Calu3 (cell line): ENCODE measurements at regions not wholly inside any gene's neighbourhood (a gene's known extent, or its start where the extent isn't known, plus 50 kb on each side); places are given as distances from the start of the nearest gene placed in this dataset.

Experiments
- BruUV-seq: library from RNA; stranded (reverse); fragments of 400-500 nt; replicated peaks from 2 replicates; lab custom pipeline; 2021; lab: Mats Ljungman, UMichigan
- CTCF ChIA-PET: fragments of 300-600 bp; sonication (Branson Sonifier 250); formaldehyde crosslinking; loops from one replicate; lab custom pipeline; 2022; ENCODE audit warnings: antibody characterized with exemption; lab: Charles Lee
- DNase-seq: peaks from one replicate; pipeline ENCODE4 v3.0.0; 2022
- H3K27ac Mint-ChIP-seq: one replicate; pipeline ENCODE4 v1.8.0; 2022; ENCODE audit warnings: mixed read lengths; ENCODE audit not compliant: unreplicated experiment
- H3K27me3 Mint-ChIP-seq: one replicate; pipeline ENCODE4 v1.8.0; 2022; ENCODE audit warnings: mixed read lengths; ENCODE audit not compliant: unreplicated experiment
- H3K36me3 Mint-ChIP-seq: one replicate; pipeline ENCODE4 v1.8.0; 2022; ENCODE audit warnings: mild to moderate bottlenecking, moderate library complexity, mixed read lengths; ENCODE audit not compliant: insufficient read depth, unreplicated experiment
- H3K4me1 Mint-ChIP-seq: one replicate; pipeline ENCODE4 v1.8.0; 2022; ENCODE audit warnings: mild to moderate bottlenecking, low read depth, mixed read lengths; ENCODE audit not compliant: unreplicated experiment
- H3K4me3 Mint-ChIP-seq: one replicate; pipeline ENCODE4 v1.8.0; 2022; ENCODE audit warnings: mild to moderate bottlenecking, low read depth, moderate library complexity, mixed read lengths; ENCODE audit not compliant: unreplicated experiment
- H3K9me3 Mint-ChIP-seq: one replicate; pipeline ENCODE4 v1.8.0; 2022; ENCODE audit warnings: low read depth, mixed read lengths; ENCODE audit not compliant: unreplicated experiment
- intact Hi-C: fragments of 100-400 bp; cut with micrococcal nuclease; formaldehyde crosslinking; loops from one replicate; pipeline ENCODE4 v1.10.0; 2022; ENCODE audit not compliant: unreplicated experiment
- TF ChIP-seq, protein P1 (sequence below): fragments of 200-600 bp; IDR thresholded peaks from one replicate; pipeline ENCODE4 v1.8.0; 2022; ENCODE audit warnings: antibody characterized with exemption; ENCODE audit not compliant: unreplicated experiment

- CTCF ChIA-PET = interaction anchor here (0.6 kb wide), 1 partner anchor 548 kb away, joined by 3 read pairs; no protein-coding TSS in a partner anchor
- H3K36me3 Mint-ChIP-seq = no peaks in the 10 kb centered on the region
- TF ChIP-seq, protein P1, sequence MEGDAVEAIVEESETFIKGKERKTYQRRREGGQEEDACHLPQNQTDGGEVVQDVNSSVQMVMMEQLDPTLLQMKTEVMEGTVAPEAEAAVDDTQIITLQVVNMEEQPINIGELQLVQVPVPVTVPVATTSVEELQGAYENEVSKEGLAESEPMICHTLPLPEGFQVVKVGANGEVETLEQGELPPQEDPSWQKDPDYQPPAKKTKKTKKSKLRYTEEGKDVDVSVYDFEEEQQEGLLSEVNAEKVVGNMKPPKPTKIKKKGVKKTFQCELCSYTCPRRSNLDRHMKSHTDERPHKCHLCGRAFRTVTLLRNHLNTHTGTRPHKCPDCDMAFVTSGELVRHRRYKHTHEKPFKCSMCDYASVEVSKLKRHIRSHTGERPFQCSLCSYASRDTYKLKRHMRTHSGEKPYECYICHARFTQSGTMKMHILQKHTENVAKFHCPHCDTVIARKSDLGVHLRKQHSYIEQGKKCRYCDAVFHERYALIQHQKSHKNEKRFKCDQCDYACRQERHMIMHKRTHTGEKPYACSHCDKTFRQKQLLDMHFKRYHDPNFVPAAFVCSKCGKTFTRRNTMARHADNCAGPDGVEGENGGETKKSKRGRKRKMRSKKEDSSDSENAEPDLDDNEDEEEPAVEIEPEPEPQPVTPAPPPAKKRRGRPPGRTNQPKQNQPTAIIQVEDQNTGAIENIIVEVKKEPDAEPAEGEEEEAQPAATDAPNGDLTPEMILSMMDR = no peak
- no peaks in the 10 kb centered on the region for H3K27me3 Mint-ChIP-seq
- no peak for DNase-seq
- no peak overlapping the region for H3K4me3 Mint-ChIP-seq
- H3K27ac Mint-ChIP-seq = no peak overlapping the region
- peaks cover 3% of the 10 kb centered on the region for H3K9me3 Mint-ChIP-seq
- no TSS peak for BruUV-seq
- no peaks in the 10 kb centered on the region for H3K4me1 Mint-ChIP-seq
- intact Hi-C loops = no loop called here
Observed at GRCh38 chr1:198068285-198068684, 88.5 kb upstream of the NEK7 start.

GRCh38 chr1:198072177-198072576 lies 84.6 kb upstream of the NEK7 start:
- H3K9me3 Mint-ChIP-seq = peaks cover 3% of the 10 kb centered on the region
- no peak overlapping the region for H3K4me3 Mint-ChIP-seq
- CTCF ChIA-PET = interaction anchor here (0.9 to 1.6 kb wide), 3 partner anchors 84 to 205 kb away, joined by 3 to 4 read pairs (median 3); no protein-coding TSS in a partner anchor
- no TSS peak for BruUV-seq
- H3K36me3 Mint-ChIP-seq = no peaks in the 10 kb centered on the region
- no peak for DNase-seq
- no peak overlapping the region for H3K27ac Mint-ChIP-seq
- intact Hi-C loops = loop anchor here (5.0 kb wide), 1 partner anchor 395 kb away; no protein-coding TSS in a partner anchor
- no peaks in the 10 kb centered on the region for H3K27me3 Mint-ChIP-seq
- no peaks in the 10 kb centered on the region for H3K4me1 Mint-ChIP-seq
- TF ChIP-seq, protein P1 = no peak

- Mint-ChIP-seq H3K4me1 (peaks cover 12% of the 10 kb centered on the region), H3K36me3 (no peaks in the 10 kb centered on the region), H3K27ac (no peak overlapping the region), H3K27me3 (no peaks in the 10 kb centered on the region), H3K4me3 (no peak overlapping the region), H3K9me3 (peaks cover 3% of the 10 kb centered on the region)
- no peak for DNase-seq
- CTCF ChIA-PET = interaction anchor here (0.7 kb wide), 1 partner anchor 131 kb away, joined by 4 read pairs; no protein-coding TSS in a partner anchor
- intact Hi-C loops = no loop called here
- no TSS peak for BruUV-seq
- TF ChIP-seq, protein P1 = no peak
Observed at GRCh38 chr1:198075296-198075695, 81.5 kb upstream of the NEK7 start.

DNA sequence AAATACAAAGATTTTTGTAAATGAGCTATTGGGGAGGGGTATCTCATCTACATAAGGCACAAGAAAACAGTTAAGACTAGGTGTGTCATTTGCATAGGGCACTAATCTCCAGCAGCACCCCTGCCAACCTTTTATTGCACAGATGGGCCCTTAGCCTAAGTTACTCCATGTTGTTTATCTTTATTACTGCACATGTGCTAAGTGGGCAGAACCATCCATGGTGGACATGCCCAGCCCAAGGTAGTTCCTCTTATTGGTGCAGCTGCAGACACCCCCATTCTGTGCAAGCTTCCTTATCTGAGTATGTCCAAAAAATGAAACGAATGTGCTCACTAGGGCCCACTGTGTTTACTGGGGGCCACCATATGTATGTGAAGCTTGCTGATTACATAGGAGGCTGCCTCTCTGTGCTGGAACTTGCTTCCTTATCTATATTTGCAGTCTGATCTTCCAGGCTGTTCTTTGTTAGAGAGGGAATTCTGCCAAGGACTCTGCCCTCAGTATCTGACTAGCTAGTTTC lies 77.3 kb upstream of the NEK7 start:
- no peaks in the 10 kb centered on the region for H3K9me3 Mint-ChIP-seq
- H3K27ac Mint-ChIP-seq = no peak overlapping the region
- no peaks in the 10 kb centered on the region for H3K36me3 Mint-ChIP-seq
- H3K4me1 Mint-ChIP-seq = peaks cover 12% of the 10 kb centered on the region
- CTCF ChIA-PET = interaction anchor here (1.0 kb wide), 1 partner anchor 9 kb away, joined by 3 read pairs; no protein-coding TSS in a partner anchor
- no peak for DNase-seq
- BruUV-seq = no TSS peak
- H3K4me3 Mint-ChIP-seq = no peak overlapping the region
- intact Hi-C loops = no loop called here
- TF ChIP-seq, protein P1 = no peak
- H3K27me3 Mint-ChIP-seq = no peaks in the 10 kb centered on the region
